Embryonic facial prominence (tissue), 1 donor: ENCODE measurements at regions not wholly inside any gene's neighbourhood (a gene's known extent, or its start where the extent isn't known, plus 50 kb on each side); places are given as distances from the start of the nearest gene placed in this dataset.

Experiments used
- DNase-seq: peaks from one replicate; pipeline ENCODE4 v3.0.0-alpha.2; 2016; ENCODE audit errors: extremely low spot score

DNA sequence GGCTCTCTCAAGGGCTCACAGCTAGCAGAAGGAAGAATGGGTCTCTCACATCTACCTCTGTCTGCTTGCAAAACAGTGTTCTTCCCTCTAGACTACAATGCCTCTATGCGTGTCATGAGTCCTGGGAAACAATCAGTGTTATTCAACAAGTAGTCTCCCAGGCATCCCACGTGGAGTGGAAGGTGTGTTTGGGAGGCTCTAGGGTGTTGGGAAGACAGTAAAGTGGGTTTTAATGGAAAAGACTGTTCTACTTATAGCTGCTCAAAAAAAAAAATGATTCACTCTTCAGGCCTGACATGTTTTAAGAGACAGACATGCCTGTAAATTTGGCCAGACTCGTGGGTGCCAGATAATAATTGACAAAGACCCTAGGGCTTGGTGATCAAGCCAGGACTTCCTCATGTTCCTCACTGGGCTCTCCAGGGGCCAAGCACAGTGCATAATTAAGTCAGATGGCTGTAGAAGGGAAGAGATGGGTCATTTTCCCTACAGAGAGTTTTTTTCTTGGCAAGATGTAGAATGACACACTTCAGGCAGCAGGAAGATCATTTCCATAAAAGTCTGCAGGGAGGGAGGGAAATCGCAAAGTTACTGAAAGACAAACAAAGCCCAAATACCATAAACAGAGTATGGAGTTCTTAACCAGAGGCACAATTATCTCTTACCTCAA is 246.4 kb downstream of the ACTL7B start:
- DNase-seq = no peak

DNA sequence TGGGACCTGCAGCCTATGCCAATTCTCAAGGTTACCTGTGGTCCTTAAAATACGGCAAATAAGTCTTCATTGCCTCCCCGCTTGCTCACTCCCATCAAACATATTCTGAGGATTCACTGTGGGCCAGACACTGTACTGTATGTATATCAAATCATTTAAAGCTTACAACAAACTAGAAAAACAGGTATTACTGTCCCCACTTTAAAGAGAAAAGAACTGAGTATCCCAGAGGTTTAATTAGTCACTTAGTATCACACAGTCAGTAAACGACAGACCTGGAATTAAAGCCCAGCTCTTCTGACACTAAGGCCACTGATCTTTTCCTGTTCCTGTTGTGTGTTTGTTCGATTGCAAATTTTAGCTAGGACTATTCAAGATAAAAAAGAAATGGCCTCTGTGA is 248.2 kb downstream of the ACTL7B start:
- DNase-seq = no peak

DNA sequence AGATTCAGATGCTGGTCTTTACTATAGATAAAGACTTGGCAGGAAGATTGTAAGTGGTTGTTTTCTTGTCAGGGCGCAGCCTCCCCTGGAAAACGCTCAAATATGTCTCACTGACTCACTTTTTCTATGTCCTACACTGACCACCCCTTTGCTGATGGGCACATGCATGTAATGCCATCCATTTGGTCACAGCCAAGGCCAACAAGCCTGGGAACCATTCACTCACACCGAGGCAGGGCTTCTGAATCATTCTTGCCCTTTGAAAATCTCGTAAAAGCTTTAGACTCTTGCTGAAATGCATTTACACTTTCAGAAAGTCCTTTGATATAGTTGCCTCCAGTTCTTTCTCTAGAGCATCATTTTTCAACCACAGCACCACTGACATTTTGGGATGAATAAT is 249.4 kb downstream of the ACTL7B start:
- no peak for DNase-seq

- peak; percentile 42 for DNase-seq
These were observed 252.6 kb downstream of the ACTL7B start for GRCh38 chr9:108603141-108603540.

DNA sequence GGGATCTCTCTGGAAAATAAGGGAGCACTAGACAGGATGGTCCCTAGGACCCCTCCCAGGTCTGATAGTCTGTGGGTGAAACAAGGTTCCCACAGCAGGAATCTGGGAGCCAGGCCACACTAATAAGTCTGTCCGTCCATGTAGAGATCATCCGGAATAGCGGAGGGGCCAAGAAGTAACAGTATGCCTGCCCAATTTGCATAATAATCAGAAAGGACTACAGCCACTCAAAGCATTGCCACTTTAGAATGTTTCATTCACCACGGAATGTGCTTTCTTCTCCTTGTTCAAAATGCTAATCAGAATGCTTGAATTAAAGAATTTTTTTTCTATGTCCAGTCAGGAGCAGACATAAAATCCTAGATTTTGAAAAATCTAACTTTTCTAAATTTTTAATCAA is 254.9 kb downstream of the ACTL7B start:
- DNase-seq = no peak

DNA sequence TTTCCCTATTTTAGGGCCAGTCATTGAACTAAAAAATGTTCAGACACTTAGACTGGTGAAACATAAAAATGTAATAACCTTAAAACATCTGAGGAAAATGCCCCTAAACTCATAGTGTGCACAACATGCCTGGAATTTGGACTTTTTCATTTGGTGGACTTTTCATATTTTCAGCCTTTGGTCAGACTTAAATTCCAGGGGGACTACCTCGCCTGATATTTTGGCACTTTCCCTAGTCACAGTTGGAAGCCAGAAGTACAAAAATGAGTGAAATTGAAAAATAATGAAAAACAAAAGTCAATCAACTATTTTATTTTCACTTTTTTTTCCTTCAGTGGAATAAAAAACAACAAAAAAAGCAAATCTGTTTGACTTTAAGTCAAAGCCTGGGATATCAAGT is 256.2 kb downstream of the ACTL7B start:
- no peak for DNase-seq

- DNase-seq = no peak
These were observed 264.7 kb downstream of the ACTL7B start for GRCh38 chr9:108591121-108591520.

DNA sequence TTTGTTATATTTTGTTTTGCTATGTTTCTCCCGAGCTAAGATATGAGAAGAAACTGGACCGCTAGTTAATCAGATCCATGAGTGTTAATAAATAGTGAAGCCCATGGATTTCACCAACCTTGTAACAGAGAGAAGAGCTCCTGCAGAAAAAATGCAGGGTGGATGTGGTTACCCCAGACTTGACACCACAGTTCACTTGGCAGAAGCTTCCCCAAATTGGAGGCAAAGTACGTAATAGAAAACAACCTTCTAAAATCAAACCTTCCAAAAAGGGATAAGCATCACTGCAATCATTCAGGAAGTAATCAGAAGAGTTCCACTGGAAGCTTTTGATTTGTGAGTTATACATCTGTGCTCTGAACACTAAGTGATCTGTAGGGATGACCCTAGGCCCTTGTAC is 267.5 kb downstream of the ACTL7B start:
- DNase-seq = peak; percentile 12

DNA sequence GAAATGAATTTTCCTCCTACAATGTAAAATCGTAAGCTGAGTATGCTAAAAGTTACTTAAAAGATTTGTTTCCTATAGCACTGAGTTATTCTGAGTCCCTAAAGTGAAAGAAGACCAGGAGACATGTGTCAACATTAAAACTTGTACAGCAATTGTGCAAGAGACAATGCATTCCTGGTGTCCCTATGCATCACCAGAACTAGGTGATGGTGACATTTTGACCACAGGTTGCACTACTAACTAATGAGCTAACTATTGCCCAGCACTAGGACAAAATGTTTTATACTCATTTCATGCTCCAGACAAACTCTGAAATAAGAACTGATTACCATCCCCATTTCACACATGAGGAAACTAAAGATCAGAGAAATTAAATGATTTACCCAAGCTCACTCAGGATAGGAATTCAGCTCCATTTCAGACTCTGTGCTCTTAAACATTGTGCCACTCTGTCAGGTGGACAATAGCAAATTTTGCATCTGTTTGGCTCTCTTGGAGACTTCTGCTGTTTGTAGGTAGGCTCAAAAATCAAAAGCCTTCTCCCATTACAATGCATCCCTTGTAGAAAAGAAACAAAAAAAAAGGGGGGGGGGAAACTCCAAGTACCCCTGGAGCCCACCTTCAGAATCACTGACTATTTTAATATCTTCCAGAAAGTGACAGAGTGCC is 269.2 kb downstream of the ACTL7B start:
- no peak for DNase-seq

- DNase-seq = no peak
These were observed 270.9 kb downstream of the ACTL7B start for GRCh38 chr9:108584860-108585259.

DNA sequence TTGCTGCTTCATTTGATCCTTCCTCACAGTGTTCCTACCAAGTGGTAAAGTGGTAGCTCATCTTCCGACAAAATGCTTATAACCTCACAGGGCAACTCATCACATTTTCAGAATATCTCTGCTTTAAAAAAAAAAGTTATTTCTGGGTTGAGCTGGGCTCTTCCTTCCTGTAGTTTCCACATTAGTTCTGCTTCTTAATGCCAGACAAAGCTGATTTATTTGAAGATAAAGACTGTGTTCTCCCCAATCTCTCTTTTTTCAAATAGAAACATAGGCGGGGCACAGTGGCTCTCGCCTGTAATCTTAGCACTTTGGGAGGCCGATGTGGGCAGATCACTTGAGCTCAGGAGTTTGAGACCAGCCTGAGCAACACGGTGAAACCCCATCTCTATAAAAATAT is 273.1 kb downstream of the ACTL7B start:
- DNase-seq = no peak

DNA sequence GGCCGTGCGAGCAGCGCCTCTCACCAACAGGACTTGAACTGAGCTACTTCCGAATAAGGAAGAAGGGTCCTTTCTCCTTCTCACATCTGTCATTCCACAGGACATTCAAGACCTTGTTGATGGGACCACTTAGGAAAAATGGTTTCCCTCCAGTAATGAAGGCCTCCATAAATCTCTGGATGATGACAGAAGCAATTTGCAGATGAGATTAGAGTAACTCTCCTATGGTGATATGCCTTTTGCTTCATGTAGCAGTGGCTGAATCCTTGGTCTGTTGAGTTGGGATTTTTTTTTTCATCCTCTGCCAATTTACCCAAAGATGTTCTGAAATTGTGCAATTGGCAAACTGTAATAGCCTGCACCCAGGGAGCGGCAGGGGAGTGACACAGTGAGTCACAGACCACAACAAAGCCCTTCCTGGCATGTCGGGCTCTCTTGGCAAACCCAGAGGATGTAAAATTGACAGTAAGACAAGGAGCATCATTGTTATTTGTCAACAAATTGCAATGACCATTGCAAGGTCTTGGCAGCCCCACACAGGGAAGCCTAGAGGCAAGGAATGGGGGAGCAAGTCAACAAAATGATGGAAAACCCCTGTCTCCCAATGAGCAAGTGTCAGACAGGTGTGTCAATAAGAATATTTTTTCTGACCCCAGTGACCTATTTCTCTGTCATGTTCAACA is 275.9 kb downstream of the ACTL7B start:
- DNase-seq = no peak

GRCh38 chr9:108575276-108575675 is 280.5 kb downstream of the ACTL7B start:
- DNase-seq = no peak

DNA sequence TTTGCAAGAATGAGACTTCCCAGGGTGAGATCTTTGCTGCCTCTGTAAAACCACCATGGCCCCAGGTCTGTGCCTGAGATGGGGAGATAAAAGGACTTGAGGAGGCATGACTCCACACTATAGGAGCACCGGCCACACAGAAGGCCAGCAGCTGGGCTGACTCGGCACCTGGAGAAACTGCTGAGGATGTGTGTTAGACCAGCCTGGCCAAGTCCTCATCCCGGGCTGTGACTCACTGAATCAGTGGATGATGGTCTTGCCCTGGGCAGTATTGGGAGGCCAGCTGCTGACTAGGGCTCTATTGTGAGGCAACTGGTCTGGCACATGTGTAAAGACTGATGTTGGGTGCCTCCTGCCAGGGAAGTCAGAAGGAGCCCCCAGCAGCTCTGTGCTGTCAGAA is 286.2 kb downstream of the ACTL7B start:
- DNase-seq = no peak

GRCh38 chr9:108568093-108568492 is 287.7 kb downstream of the ACTL7B start:
- no peak for DNase-seq

DNA sequence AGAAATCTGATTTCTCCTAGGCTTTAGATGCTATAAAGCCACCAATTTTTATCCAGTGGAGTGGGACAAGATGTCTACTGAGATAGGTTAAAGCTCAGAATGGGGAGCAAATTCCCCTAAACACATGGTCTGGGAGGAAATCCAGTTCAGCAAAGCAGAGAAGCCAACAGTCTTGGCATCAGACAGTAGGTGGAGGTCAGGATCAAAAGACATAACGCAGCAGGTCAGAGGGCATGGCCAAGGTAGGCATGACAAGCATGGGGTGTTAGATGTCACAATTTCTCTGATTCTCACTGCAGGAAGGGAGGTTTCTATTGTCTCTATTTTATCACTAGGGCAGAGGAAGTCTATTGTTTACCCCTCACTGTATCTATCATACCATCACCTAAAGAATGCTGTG is 288.2 kb downstream of the ACTL7B start:
- DNase-seq = no peak

DNA sequence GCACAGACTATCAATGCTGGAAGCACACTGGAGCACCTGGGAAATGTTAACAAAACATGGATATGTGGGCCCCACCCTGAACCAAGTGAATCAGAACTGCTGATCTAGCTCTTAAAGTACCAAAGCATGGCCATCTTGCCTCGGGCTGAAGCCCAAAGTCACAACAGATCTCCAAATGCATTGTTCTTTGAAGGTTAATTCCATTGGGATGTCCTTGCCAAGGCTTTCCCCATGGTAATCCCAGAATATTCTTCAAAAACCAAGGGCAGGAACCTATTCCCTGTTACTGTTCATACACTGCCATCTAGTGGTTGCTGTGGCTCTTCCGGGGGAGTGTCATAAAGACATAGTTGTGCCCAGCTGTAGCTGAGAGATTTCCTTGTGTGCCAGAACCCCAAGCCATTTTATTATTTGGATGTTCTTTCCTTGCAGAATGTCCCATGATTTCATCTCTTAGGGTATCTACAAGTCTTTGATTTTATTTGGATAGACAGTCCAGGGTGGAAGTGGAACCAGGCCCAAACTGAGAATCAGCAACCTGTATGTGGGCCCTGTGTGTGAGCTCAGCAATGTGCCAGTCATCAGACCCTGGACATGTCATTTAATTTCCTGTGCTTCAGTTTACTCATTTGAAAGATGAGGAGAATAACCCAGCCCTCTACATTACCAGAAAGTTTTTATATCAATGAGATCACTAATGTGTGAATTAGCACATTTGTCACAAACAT is 290.0 kb downstream of the ACTL7B start:
- peak; percentile 77 for DNase-seq

GRCh38 chr9:108562176-108562575 is 293.6 kb downstream of the ACTL7B start:
- DNase-seq = no peak

DNA sequence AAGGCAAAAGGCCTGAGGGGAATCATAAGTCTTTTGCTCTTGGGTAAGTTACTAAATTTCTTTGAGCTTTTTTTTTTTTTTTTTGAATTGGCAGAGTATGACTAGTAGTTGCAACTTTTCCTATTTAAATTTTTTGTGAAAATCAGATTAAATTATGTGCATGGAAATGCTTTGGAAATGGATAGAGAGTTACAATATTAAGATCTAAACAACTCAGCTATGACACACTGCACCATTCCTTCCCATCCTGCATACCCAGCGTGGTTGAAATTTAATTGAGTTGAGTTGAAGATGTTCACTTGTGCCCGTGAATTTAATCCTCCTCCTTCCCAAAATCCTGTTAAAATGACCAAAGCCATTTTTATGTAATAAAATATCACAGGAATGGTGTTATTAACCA is 296.4 kb downstream of the ACTL7B start:
- DNase-seq = no peak

DNA sequence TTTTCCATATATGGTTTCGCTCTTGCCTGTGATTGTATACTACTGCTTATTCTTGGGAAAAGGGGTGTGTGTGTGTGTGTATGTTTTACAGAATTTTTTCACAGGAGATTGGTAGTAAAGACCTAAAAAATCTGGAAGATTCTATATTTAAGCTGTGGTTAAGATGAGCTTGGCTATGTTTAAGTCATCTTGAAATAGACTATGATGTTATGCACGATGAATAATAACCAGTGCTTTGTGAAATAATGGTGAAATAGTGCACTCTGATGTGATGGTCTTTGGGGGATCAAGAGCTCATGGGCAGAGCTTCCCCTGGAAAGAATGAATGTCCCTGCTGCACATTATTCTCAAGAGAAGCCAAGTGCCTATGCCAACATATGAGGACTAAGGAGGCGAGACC is 301.0 kb downstream of the ACTL7B start:
- DNase-seq = no peak

GRCh38 chr9:108553111-108553635 is 302.6 kb downstream of the ACTL7B start:
- DNase-seq = no peak

DNA sequence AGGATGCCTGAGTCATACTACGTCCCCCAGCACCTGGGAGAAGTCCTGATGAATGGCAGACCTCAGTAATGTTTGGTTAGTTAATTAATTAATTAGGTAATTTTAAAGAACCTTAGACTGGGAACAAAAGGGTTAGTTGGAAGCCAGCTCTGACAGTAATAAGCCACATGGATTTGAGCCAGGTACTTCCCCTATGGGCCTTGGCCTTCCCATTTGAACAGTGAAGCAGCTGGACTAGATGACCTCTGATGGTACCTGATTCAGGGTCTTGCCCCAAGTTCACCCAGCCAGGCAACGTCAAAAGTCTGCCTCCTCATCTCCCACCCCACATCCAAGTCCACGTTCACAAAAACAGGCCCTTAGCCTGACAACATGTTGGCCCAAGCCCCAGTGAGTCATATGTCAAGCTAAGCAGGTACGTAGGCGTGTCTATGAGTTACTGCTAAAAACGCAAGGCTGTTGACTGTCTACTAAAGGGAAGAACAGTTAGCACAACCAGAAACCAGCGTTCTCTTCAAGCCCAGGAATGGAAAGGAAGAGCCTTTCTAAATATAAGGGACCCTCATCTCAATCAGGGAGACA is 303.2 kb downstream of the ACTL7B start:
- DNase-seq = no peak
